SK-N-SH (cell line): ENCODE measurements at regions not wholly inside any gene's neighbourhood (a gene's known extent, or its start where the extent isn't known, plus 50 kb on each side); places are given as distances from the start of the nearest gene placed in this dataset.

ENCODE experiments used
- CTCF ChIA-PET: fragments of 300-600, 350-600 bp; formaldehyde crosslinking; extraction: SDS; loops from one replicate; lab custom pipeline; 2021; lab: Yijun Ruan, JAX
- POLR2A ChIA-PET: fragments of 350-600 bp; sonication (Branson Sonifier 250); formaldehyde crosslinking; extraction: SDS; loops from one replicate; lab custom pipeline; 2020; ENCODE audit warnings: antibody characterized with exemption, inconsistent platforms; lab: Yijun Ruan, JAX
- DNase-seq: peaks from one replicate; pipeline ENCODE4 v3.0.0; 2012
- H2AFZ ChIP-seq: fragments of 200-600 bp; sonication (generic); 2 replicates; pipeline ENCODE4 v1.8.1; 2016; ENCODE audit warnings: antibody characterized with exemption, mild to moderate bottlenecking, low read depth
- H3F3A ChIP-seq: fragments of 200-600 bp; sonication (generic); replicated peaks from 2 replicates; pipeline ENCODE3; 2016; ENCODE audit warnings: antibody characterized with exemption, mild to moderate bottlenecking; ENCODE audit not compliant: insufficient read depth
- H3K27ac ChIP-seq, 2 experiments: fragments of 200-500 bp in 1 of 2; fragments of 200-600 bp in 1 of 2; sonication (Bioruptor generic) in 1 of 2; sonication (generic), shearing (Covaris generic) in 1 of 2; 2 replicates each; pipeline versions ENCODE4 v1.5.1 to v1.6.1; 2014 to 2016; ENCODE audit warnings: low read depth in 2 of 2, inconsistent platforms in 1 of 2, low read length in 1 of 2, mild to moderate bottlenecking in 1 of 2, mixed read lengths in 1 of 2
- H3K27me3 ChIP-seq: fragments of 200-600 bp; sonication (generic), shearing (Covaris generic); 2 replicates; pipeline ENCODE4 v1.6.1; 2016; ENCODE audit warnings: mixed run types; ENCODE audit not compliant: insufficient read depth
- H3K36me3 ChIP-seq, 2 experiments: fragments of 200-500 bp in 1 of 2; fragments of 200-600 bp in 1 of 2; sonication (Bioruptor generic) in 1 of 2; sonication (generic) in 1 of 2; replicated peaks in 1 of 2; 2 replicates each; pipeline versions ENCODE3 to v1.5.1; 2014 to 2016; ENCODE audit warnings: low read length in 1 of 2, mild to moderate bottlenecking in 1 of 2; ENCODE audit not compliant: insufficient read depth in 2 of 2, control insufficient read depth in 1 of 2
- H3K4me1 ChIP-seq, 2 experiments: fragments of 200-500 bp in 1 of 2; fragments of 200-600 bp in 1 of 2; sonication (Bioruptor generic) in 1 of 2; sonication (generic), shearing (Covaris generic) in 1 of 2; 2 replicates each; pipeline versions ENCODE4 v1.5.1 to v1.6.1; 2014 to 2016; ENCODE audit warnings: low read depth in 1 of 2, low read length in 1 of 2, mixed run types in 1 of 2; ENCODE audit not compliant: insufficient read depth in 2 of 2, control insufficient read depth in 1 of 2
- H3K4me2 ChIP-seq: fragments of 200-600 bp; sonication (generic), shearing (Covaris generic); 2 replicates; pipeline ENCODE4 v1.6.1; 2017; ENCODE audit warnings: mixed run types
- H3K4me3 ChIP-seq, 2 experiments: fragments of 200-500 bp in 1 of 2; fragments of 200-600 bp in 1 of 2; sonication (Bioruptor generic) in 1 of 2; sonication (generic), shearing (Covaris generic) in 1 of 2; 2 replicates each; pipeline versions ENCODE4 v1.5.1 to v1.8.1; 2014 to 2016; ENCODE audit warnings: low read depth in 2 of 2, inconsistent platforms in 1 of 2, low read length in 1 of 2, mild to moderate bottlenecking in 1 of 2, mixed read lengths in 1 of 2, moderate library complexity in 1 of 2
- H3K79me2 ChIP-seq: fragments of 200-600 bp; sonication (generic); 2 replicates; pipeline ENCODE4 v1.8.1; 2017; ENCODE audit warnings: mild to moderate bottlenecking; ENCODE audit not compliant: insufficient read depth
- H3K9ac ChIP-seq: fragments of 200-600 bp; sonication (generic); 2 replicates; pipeline ENCODE4 v1.6.1; 2017; ENCODE audit warnings: mixed run types
- H3K9me2 ChIP-seq: fragments of 200-600 bp; sonication (generic); 2 replicates; pipeline ENCODE4 v1.6.1; 2017; ENCODE audit warnings: mixed run types
- H3K9me3 ChIP-seq: fragments of 200-600 bp; sonication (generic); 2 replicates; pipeline ENCODE4 v1.6.1; 2017; ENCODE audit warnings: mixed run types, mild to moderate bottlenecking, moderate library complexity
- H4K20me1 ChIP-seq: fragments of 200-600 bp; sonication (generic); 2 replicates; pipeline ENCODE4 v1.6.1; 2017; ENCODE audit warnings: mild to moderate bottlenecking, mixed run types; ENCODE audit not compliant: insufficient read depth
- CTCF ChIP-seq: fragments of 200-600 bp; sonication (generic); IDR thresholded peaks from 2 replicates; pipeline ENCODE4 v1.6.1; 2017; ENCODE audit warnings: antibody characterized with exemption, mild to moderate bottlenecking, moderate library complexity
- ELF1 ChIP-seq: IDR thresholded peaks from 2 replicates; pipeline ENCODE4 v1.4.0; 2012
- EP300 ChIP-seq, 2 experiments: IDR thresholded peaks; 2 replicates each; pipeline versions ENCODE4 v1.4.0 to v1.6.1; 2012; ENCODE audit warnings: borderline replicate concordance in 1 of 2, low read depth in 1 of 2, low read length in 1 of 2
- FOSL2 ChIP-seq: IDR thresholded peaks from 2 replicates; pipeline ENCODE4 v1.4.0; 2012; ENCODE audit warnings: low read depth, mild to moderate bottlenecking, moderate library complexity, borderline replicate concordance
- FOXM1 ChIP-seq: IDR thresholded peaks from 2 replicates; pipeline ENCODE4 v1.4.0; 2012; ENCODE audit warnings: low read depth, mild to moderate bottlenecking
- GABPA ChIP-seq: IDR thresholded peaks from 2 replicates; pipeline ENCODE4 v1.4.0; 2012; ENCODE audit warnings: low read depth, mild to moderate bottlenecking
- JUND ChIP-seq: IDR thresholded peaks from 2 replicates; pipeline ENCODE4 v1.4.0; 2012
- MAX ChIP-seq: IDR thresholded peaks from 2 replicates; pipeline ENCODE4 v1.4.0; 2012; ENCODE audit warnings: low read depth
- NFIC ChIP-seq: IDR thresholded peaks from 2 replicates; pipeline ENCODE4 v1.4.0; 2012; ENCODE audit warnings: borderline replicate concordance
- REST ChIP-seq: IDR thresholded peaks from 2 replicates; pipeline ENCODE4 v1.6.1; 2012; ENCODE audit warnings: mild to moderate bottlenecking, low read depth, low read length, moderate library complexity
- SIN3A ChIP-seq: IDR thresholded peaks from 2 replicates; pipeline ENCODE4 v1.6.1; 2012; ENCODE audit warnings: low read depth, mild to moderate bottlenecking, low read length, moderate library complexity, borderline replicate concordance
- SMC3 ChIP-seq: IDR thresholded peaks from 2 replicates; pipeline ENCODE4 v1.6.1; 2012; ENCODE audit warnings: low read depth, low read length, improper control_type of control experiment
- TCF12 ChIP-seq: IDR thresholded peaks from 2 replicates; pipeline ENCODE4 v1.4.0; 2012
- YY1 ChIP-seq: IDR thresholded peaks from 2 replicates; pipeline ENCODE4 v1.4.0; 2012; ENCODE audit warnings: low read depth, mild to moderate bottlenecking
- ZBTB33 ChIP-seq: IDR thresholded peaks from 2 replicates; pipeline ENCODE4 v1.4.0; 2012; ENCODE audit warnings: low read depth, borderline replicate concordance
- WGBS: methylation state at CpG from one replicate; pipeline ENCODE4 v1.1.6; 2017; ENCODE audit warnings: low lambda C conversion rate; 5-methylcytosine and 5-hydroxymethylcytosine counted together

GRCh38 chr7:53609185-53609584 is 573.8 kb downstream of the POM121L12 start:
- Histone ChIP-seq H3K27me3 (no peaks in the 10 kb centered on the region), H3K27ac (no peak overlapping the region), H4K20me1 (no peaks in the 10 kb centered on the region), H3K9me2 (no peaks in the 10 kb centered on the region), H3K4me2 (no peak overlapping the region), H3K4me1 (peaks cover 0 to 2% of the 10 kb centered on the region in 2 experiments; a peak in 1 of 4 replicates), H3K9me3 (peaks cover 10% of the 10 kb centered on the region; the same call in 1 of the 2 replicates), H3F3A (no peaks in the 10 kb centered on the region), H3K9ac (no peak overlapping the region), H2AFZ (no peak overlapping the region), H3K79me2 (no peaks in the 10 kb centered on the region), H3K4me3 (no peak overlapping the region), H3K36me3 (no peaks in the 10 kb centered on the region)
- ChIA-PET POLR2A (no interaction called here), CTCF (no interaction called here)
- TF ChIP-seq EP300 (IDR thresholded peaks at IDR 0.05; ENCODE audit: borderline replicate concordance in 1 of 2, low read depth in 1 of 2, low read length in 1 of 2) (no peak), JUND (no peak), REST (no peak), FOSL2 (no peak), MAX (no peak), TCF12 (no peak), SMC3 (no peak), NFIC (no peak), YY1 (no peak)
- WGBS = 71% methylated on average over 1 of the region's 1 CpG
- no peak for DNase-seq

- H2AFZ ChIP-seq = no peak overlapping the region
- ChIA-PET CTCF (no interaction called here), POLR2A (no interaction called here)
- 0 out of 2 replicates have a peak, but pooled peaks cover 6% of the 10 kb centered on the region for H3K9me2 ChIP-seq
- no peak overlapping the region for H3K4me3 ChIP-seq
- H4K20me1 ChIP-seq = no peaks in the 10 kb centered on the region
- no peaks in the 10 kb centered on the region for H3F3A ChIP-seq
- 7% methylated on average over 3 of the region's 3 CpGs for WGBS
- H3K4me2 ChIP-seq = no peak overlapping the region
- H3K9me3 ChIP-seq = peaks cover 11% of the 10 kb centered on the region; the same call in 1 of the 2 replicates
- no peak for DNase-seq
- no peaks in the 10 kb centered on the region for H3K36me3 ChIP-seq
- peaks cover 0 to 2% of the 10 kb centered on the region in 2 experiments; a peak in 1 of 4 replicates for H3K4me1 ChIP-seq
- TF ChIP-seq GABPA (no peak), ZBTB33 (no peak), ELF1 (no peak), SIN3A (no peak), CTCF (no peak), FOXM1 (no peak), EP300 (IDR thresholded peaks at IDR 0.05; ENCODE audit: borderline replicate concordance in 1 of 2, low read depth in 1 of 2, low read length in 1 of 2) (no peak), FOSL2 (no peak), SMC3 (no peak)
- no peaks in the 10 kb centered on the region for H3K27me3 ChIP-seq
- H3K79me2 ChIP-seq = no peaks in the 10 kb centered on the region
- no peak overlapping the region for H3K9ac ChIP-seq
- no peak overlapping the region for H3K27ac ChIP-seq
These were observed 575.6 kb downstream of the POM121L12 start for GRCh38 chr7:53611043-53611442.
